ENCODE measurements at regions not wholly inside any gene's neighbourhood (a gene's known extent, or its start where the extent isn't known, plus 50 kb on each side); places are given as distances from the start of the nearest gene placed in this dataset.

DNA sequence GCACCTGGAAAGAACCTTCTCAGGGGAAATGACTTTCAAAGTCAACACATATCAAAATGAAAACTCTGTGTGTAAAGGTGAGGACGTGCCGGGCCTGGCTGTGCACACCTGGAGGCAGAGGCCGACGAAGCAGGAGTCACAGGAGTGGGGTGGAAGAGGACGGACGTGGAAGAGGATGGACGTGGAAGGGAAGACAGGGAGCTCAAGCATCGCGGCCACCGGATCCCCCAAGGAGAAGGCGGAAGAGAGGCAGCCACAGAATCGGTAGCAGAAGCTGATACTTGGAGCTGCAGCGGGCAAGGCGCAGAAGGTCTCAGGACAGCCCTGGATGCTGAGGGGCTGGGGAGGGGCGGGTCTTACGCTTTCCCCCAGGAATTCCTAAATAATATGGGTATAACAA, 519.8 kb downstream of the BRD1 start:
- DNase-seq (ENCODE audit: low spot score): peak; percentile 66
- intact Hi-C loops (cut with DNase I): loop anchor here in 1 of 2 donors (2.0 kb wide), 1 partner anchor 299 kb away; no protein-coding TSS in a partner anchor

DNA sequence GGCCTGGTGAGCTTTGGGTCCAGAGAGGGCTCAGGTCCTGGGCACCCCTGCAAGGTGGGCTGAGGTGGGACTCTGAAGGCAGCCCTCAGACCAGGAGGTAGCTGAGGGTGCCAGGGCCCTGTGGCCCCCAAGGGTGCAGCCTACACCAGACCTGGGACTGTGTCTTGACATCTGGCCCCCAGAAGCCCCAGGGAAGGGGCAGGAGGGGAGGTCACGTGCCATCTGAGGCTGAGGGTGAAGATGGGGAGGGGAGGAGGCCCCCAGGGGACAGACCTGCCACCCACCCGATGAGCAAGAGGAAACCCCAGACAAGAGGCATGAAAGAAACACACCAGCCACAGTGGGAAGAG, 520.2 kb downstream of the BRD1 start:
- no peak for DNase-seq (ENCODE audit: low spot score)
- intact Hi-C loops (cut with DNase I): loop anchor here in 1 of 2 donors (2.0 kb wide), 1 partner anchor 299 kb away; no protein-coding TSS in a partner anchor

DNA sequence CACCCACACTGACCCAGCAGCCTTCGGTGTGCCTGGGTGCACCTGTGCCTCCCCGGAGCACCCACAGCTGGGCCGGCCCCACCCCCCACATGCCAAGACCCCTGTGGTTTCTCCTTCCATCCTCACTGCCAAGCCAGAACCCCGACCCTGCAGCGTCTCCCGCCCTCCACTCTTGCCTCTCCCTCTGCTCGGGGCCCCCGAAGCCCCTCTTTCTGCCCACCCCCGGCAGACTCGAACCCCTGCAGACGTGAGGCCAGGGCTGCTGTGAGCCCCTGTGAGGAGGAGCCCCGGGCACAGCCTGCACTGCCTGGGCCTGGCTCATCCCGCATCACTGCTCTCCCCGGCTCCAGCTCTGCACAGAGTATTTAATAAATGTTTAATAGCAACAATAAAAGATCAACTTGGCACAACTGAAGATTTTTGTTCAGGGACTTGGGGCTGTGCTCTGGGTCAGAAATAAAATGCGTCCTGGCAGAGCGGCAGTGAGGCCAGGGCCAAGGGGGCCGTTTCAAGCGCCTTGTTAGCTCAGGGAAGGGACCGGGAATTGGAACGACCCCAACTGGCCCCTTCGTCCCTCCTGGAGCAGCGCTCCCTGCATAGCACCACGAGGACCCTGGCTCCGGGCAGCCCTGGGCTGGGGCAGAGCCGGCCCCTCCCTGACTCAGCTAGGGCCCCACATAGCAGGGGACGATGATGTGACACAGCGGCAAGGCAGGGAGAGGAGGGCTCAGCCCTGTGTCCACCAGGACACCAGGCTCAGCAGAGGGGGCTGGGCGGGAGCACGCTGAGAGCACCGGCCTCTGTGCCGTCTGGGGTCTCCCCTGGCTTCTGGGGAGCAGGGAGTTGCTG, 520.8 kb downstream of the BRD1 start:
- peak; percentile 70 for DNase-seq (ENCODE audit: low spot score)
- intact Hi-C loops (cut with DNase I): loop anchor here in 1 of 2 donors (2.0 kb wide), 1 partner anchor 300 kb away; no protein-coding TSS in a partner anchor

DNA sequence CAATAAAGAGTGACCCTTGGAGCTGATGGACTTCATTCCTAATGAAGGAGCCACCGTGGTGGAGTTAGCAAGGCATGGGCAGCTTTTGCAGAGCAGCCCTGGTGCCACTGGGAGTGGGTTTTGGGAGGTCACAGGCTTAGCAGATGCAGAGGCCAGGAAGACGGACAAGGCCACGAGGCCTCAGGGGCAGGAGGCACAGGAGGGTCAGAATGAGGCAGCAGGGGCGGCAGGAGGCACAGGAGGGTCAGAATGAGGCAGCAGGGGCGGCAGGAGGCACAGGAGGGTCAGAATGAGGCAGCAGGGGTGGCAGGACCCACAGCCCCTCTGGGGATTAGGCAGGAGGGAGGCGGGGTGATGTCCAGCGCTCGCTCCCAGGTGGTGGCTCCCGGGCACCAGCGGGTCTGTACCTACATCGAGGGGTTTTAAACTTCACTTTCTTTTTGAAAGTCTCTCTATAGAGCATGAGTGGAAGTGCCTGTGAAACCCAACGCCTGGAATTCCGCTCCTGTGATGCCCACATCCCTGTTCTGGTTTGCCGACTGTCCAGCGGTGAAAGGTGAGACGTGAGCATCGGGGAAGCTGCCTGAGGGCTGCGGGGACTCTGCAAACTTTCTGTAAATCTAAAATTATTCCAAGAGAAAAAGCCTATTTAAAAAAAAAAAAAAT, 521.6 kb downstream of the BRD1 start:
- intact Hi-C loops (cut with DNase I): loop anchor here in 1 of 2 donors (2.0 kb wide), 1 partner anchor 301 kb away; no protein-coding TSS in a partner anchor
- DNase-seq (ENCODE audit: low spot score): peak; percentile 52

DNA sequence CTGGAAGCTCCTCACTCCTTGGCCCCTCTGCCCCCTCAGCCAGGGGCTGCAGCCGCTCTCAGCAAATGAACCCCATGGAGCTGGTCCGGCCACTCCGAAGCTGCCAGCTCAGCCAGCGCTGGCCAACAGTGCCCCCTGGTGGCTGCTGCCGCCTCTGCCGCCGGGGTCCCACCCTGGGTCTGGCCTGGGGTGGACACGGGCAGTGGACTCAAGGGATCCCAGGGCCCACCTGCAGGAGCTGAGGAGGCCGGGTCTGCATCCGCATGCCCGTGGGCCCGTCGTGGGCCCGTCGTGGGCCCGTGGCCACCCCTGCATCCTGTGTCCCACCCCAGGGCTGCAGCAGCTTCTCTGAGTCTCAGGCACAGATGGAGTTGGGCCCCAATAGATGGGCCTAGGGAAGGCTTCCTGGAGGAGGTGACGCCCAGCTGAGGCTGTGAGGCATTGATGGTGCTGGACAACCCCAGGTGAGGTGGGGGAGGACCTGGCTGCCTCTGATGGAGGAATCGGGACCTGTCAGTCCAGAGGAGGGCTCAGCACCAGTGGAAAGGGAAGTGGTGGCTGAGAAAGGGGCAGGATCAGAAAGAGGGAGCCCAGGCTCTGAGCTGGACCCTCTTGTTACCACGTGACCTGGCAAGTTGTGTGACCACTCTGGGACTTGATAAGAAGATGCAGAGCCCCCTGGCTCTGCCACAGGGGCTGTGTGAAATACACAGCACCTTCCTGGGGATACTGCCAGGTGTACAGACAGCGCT, 522.3 kb downstream of the BRD1 start:
- DNase-seq (ENCODE audit: low spot score): peak; percentile 84
- intact Hi-C loops (cut with DNase I): no loop called here

DNA sequence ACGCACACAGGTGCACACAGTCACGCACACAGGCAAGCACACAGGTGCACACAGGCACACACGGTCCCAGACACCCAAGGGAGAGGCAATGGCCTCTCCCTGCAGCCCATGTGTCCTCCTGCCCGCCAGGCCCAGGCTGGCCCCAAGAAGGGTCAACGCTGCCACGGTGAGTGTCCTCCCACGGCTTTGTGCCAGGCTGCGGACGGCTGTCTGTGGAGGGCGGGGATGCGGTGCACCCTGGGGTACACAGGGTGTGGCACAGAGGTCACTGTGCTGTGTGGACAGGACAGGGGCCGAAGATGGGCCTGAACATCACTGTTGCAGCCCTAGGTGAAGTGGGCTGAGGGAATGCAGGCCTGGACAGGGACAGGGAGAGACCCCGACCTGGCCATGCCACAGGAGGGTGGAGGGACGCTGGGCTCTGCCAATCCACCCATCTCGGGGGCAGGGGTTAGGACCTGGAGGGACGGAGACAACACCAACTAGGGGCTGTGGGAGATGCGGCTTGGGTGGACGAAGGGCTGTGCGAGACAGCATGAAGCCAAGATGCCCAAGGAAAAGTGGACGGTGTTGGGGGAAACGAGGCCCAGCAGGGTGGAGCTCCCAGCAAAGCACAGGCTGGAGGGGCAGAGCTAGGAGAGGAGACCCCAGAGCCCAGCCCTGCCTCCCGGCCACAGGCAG, 523.8 kb downstream of the BRD1 start:
- peak; percentile 70 for DNase-seq (ENCODE audit: low spot score)
- intact Hi-C loops (cut with DNase I): no loop called here

DNA sequence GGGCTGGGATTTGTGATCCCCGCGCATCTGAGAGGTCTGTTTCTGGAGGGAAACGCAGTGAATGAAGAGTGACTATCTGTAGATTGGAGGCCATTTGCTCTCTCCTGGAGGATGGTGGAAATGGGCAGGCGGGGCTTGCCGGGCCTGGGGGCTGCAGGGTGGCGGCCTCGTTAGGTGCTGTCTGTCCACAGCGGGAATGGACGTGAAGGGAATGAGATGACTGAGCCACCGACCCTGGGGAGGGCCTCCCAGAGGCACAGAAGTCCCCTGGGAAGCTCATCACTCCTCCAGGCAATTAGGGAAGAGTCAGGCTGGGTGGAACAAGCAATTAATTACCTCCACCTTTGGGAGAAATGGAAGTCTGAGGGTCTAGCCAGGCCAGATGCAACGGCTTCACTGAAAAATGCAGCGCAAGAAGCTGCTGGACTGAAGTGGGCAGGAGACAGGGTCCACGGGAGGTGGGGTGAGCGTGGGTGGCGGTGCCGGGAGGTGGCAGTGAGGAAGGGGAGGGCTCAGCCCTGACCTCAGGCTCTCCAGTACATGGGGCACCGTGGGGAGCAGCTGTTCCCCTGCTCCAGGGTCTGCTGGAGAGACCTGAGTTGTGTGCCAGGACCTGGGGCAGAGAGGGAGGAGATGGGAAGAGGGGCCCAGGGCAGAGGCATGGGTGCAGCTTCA, 524.5 kb downstream of the BRD1 start:
- DNase-seq (ENCODE audit: low spot score): peak; percentile 53

DNA sequence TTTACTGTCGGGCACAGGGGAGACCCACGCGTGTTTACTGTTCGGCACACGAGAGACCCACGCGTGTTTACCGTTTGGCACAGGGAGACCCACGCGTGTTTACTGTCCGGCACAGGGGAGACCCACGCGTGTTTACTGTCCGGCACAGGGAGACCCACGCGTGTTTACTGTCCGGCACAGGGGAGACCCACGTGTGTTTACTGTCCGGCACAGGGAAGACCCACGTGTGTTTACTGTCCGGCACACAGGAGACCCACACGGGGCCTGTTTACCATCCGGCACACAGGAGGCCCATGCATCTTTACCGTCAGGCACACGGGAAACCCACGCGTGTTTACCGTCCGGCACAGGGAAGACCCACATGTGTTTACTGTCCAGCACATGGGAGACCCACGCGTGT, 525.1 kb downstream of the BRD1 start:
- intact Hi-C loops (cut with DNase I): no loop called here

More for the DNA sequence above, 524.5 kb downstream of the BRD1 start:
- intact Hi-C loops (cut with DNase I): no loop called here

DNA sequence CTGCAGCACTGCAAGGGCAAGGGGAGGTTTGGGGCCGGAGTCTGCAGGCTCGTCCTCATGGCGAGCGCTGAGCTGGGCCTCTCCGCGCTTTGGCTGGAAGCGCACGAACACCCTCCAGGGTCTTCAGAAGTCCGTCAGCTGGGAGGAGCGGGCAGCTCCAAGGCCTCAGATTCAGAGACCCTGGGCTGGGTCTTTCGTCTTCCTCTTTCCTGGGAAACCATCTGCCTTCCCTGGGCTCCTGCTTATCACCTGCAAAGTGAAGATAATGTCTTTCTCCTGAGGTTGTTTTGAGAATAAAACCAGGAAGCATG, 525.6 kb downstream of the BRD1 start:
- intact Hi-C loops (cut with DNase I): no loop called here
- DNase-seq (ENCODE audit: low spot score): no peak

More for the DNA sequence above, 525.1 kb downstream of the BRD1 start:
- peak; percentile 30 for DNase-seq (ENCODE audit: low spot score)

DNA sequence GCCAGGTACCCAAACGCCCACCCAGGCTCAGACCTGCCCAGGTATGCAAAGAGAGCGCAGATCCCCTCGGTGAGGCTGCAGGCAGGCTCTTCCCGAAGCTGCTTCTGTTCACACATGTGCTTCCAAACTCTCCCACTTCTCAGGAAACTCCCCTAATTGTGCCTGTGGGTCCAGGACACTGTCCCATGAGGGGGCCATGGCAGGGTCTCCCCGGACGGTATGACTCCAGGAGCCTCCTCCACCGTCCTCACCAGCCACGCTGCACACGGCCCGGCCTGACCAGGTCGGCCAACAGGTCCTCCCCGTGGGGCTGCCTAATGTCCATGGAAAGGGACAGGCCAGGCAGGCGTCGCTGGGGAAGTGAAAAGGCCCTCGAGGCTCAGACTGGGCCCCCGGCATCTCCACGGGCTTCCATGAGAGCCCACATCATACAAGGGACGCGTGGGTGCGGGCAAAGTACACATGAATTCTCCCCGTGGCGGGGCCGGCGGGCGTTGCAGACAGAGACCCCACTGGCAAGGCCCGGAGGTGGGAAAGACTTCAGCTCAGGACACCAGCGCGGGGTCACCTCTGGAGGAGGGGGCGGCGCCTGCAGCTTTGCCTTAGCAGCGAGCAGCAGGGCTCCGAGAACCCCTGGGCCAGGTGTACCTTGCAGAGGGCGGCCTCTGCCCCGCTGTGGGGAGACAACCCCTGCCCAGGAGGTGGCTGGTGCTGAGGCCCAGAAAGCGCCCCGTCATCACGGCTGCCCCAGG, 526.1 kb downstream of the BRD1 start:
- intact Hi-C loops (cut with DNase I): no loop called here
- DNase-seq (ENCODE audit: low spot score): peak; percentile 72

DNA sequence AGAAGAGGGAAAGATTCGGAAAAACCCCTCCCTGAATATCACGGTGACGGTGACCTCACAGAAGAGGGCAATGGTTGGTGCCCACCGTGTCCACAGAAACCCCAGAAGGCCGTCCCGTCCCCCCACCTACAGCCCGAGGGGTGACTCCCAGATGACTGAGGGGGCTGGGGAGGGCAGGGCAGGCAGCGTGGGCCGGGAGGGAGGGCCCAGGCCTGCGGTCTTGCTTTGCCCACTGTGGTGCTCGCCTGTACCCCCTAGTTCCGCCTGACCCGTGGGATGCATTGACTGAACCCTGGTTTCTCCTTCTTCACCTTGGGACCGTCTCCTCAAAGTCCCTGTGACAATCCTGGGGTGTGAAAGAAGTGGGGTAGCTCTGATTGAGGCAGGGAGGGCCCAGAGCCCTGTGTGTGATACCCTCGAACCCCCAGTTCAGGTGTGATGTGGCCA, 526.7 kb downstream of the BRD1 start:
- DNase-seq (ENCODE audit: low spot score): peak; percentile 62
- intact Hi-C loops (cut with DNase I): no loop called here

DNA sequence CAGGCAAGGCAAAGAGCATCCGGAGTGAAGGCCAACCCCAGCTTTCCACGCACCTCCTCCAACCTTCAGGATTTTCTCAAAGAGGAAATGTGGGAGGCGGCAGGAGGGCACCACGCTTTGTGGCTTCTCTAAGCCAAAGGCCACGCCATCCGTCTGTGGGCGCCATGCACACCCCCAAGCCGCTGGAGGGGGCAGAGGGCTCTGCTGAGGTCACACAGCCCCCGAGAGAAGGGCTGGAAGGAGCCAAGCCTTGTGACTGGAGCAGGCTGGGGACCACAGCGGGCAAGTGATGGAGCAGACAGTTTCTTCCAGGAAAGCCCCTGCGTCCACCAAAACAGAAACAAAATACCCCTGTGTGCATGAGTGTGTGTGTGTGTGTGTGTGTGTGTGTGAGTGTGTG, 527.4 kb downstream of the BRD1 start:
- intact Hi-C loops (cut with DNase I): no loop called here
- peak; percentile 19 for DNase-seq (ENCODE audit: low spot score)

DNA sequence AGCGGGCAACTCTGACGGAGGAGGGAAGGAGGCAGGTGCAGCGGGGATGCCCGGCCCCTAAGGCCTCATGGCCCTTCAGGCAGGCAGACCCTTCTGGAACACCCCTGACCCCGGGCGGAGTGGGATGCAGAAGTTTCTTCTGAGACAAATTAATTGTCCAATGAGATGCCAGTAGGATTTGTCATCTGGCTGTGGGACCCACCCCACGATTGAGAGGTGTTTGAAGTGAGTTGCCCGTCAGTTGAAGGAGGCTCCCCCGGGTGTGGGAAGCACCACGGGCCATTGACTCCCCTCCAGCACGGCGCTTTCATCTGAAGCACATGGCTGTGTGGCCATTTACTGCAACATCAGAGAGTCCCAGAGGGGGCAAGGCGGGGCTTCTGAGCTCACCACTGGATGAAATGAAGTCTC, 527.8 kb downstream of the BRD1 start:
- intact Hi-C loops (cut with DNase I): no loop called here
- peak; percentile 70 for DNase-seq (ENCODE audit: low spot score)

DNA sequence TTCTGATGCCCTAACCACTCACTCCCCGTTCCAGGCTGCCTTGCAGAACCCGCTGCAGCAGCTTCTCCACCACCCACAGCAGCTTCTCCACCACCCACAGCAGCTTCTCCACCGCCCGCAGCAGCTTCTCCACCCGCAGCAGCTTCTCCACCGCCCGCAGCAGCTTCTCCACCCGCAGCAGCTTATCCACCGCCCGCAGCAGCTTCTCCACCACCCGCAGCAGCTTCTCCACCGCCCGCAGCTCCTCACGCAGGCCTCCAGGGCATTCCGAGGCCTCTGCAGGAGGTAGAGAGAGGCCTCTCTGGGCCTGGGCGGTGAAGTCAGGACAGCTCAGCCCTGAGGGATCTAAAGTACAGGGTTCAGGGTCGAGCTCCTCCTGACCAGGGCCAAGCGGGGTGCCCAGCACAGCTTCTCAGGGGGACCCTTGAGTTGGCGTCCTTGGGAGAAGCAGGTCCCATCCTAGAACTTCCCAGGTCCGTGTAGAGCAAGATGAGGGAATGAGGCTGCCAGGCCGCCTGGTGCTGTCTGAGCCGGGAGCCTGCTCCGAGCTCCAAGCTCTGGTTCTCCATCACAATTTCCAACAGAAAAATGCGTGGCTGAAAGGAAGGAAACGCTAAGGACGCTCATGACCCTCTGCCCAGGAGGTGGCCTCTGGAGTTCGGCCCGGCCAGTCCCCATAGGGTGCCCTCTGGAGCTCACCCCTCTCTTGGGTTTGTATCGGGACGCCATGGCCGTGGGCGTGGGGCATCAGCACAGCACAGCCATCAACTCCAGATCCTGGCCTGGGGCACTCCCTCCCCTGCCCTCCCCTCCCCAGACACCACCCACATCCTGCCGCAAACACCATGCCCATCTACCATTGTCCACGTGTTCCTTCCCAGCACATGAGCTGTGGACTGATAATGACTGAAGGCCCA, 528.6 kb downstream of the BRD1 start:
- peak; percentile 71 for DNase-seq (ENCODE audit: low spot score)
- intact Hi-C loops (cut with DNase I): no loop called here

DNA sequence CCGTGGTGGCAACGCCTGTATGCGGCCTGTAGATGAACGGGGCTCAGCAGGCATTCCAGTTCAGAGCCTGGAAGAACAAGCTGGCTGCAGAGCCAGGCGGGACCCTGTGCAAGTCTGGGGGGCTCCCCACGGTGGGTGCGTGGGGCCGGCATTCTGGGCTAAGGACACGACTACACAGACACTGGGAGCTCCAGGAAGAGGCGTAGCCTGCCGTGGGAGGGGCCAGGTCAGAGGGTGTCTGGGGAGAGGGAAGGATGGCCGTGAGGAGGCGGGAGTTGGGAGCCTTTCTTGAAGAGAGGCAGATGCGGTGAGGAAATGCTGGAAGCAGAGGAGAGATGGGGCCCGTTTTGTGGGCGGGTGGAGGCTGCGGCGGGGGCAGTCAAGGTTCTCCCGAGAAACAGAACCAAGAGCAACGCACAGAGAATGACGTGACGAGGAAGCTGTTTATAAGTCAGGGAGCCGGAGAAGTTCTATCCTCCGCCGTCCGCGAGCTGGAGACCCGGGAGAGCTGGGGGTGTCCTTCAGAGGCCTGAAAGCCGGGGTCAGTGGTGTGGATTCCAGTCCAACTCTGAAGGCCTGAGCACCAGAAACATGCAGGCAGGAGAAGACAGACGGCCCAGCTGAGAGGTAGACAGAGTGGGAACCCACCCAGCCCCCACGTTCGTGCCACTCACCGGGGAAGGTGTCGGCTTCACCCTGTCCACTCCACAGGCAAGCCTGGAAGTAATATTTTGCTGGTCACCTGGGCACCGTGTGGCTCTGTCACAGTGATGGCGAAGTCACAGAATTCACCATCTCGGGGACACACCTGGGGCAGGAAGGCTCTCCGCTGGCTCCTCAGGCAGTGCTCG, 529.6 kb downstream of the BRD1 start:
- intact Hi-C loops (cut with DNase I): no loop called here
- peak; percentile 77 for DNase-seq (ENCODE audit: low spot score)

DNA sequence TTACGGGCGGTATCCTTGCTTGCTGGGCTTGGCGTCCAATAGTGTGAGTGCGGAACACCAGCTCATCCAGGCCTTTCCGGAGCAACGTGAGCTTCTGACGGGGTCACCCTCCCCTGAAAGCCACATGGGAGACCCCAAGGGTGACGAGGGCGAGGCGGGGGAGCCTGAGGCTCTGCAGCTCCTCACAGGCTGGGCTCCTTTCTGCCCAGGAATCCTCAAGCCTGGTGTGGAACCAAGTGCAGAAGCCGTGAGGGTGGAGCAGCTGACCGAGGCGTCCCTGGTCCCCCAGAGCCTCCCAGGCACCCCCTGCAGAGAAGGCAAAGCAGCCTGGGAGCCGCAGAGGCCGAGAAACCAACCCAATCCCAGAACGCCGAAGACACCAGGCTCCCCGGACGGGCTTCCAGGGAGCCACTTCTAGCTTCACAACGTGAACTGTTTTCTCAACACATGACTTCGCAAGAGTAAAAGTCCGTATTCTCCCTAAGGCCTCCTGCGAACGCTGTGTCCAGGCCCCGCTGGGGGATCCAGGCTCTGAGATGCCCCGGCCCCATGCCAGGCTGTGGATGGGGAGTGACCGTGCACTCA, 530.3 kb downstream of the BRD1 start:
- intact Hi-C loops (cut with DNase I): no loop called here
- peak; percentile 71 for DNase-seq (ENCODE audit: low spot score)
